Keratinocyte (primary cell): ENCODE measurements at regions not wholly inside any gene's neighbourhood (a gene's known extent, or its start where the extent isn't known, plus 50 kb on each side); places are given as distances from the start of the nearest gene placed in this dataset.

Source experiments
- EZH2 ChIP-seq: IDR thresholded peaks from one replicate; pipeline ENCODE4 v1.6.1; 2012; ENCODE audit warnings: inconsistent platforms, mild to moderate bottlenecking, low read length, moderate library complexity
- TF ChIP-seq, protein P1 (sequence below), 3 experiments: IDR thresholded peaks in 1 of 3; conservative IDR thresholded peaks in 1 of 3; optimal IDR thresholded peaks in 1 of 3; 2 replicates in 2 of 3; 3 replicates in 1 of 3; pipeline versions ENCODE3 to v1.5.1; 2011; ENCODE audit warnings: low read length in 3 of 3, mild to moderate bottlenecking in 3 of 3, moderate library complexity in 2 of 3, control low read depth in 1 of 3, inconsistent platforms in 1 of 3; ENCODE audit not compliant: insufficient read depth in 2 of 3; ENCODE audit errors: extremely low read depth in 1 of 3

- no peak for TF ChIP-seq EZH2
- TF ChIP-seq, protein P1, sequence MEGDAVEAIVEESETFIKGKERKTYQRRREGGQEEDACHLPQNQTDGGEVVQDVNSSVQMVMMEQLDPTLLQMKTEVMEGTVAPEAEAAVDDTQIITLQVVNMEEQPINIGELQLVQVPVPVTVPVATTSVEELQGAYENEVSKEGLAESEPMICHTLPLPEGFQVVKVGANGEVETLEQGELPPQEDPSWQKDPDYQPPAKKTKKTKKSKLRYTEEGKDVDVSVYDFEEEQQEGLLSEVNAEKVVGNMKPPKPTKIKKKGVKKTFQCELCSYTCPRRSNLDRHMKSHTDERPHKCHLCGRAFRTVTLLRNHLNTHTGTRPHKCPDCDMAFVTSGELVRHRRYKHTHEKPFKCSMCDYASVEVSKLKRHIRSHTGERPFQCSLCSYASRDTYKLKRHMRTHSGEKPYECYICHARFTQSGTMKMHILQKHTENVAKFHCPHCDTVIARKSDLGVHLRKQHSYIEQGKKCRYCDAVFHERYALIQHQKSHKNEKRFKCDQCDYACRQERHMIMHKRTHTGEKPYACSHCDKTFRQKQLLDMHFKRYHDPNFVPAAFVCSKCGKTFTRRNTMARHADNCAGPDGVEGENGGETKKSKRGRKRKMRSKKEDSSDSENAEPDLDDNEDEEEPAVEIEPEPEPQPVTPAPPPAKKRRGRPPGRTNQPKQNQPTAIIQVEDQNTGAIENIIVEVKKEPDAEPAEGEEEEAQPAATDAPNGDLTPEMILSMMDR (optimal IDR thresholded peaks at IDR 0.05 in 1 of 3, IDR thresholded peaks at IDR 0.05 in 1 of 3, conservative IDR thresholded peaks at IDR 0.05 in 1 of 3; ENCODE audit: extremely low read depth in 1 of 3, insufficient read depth in 2 of 3, low read length in 3 of 3) = no peak
Observed at GRCh38 chr18:41237317-41237716, 717.7 kb upstream of the PIK3C3 start.
